ENCODE measurements at regions not wholly inside any gene's neighbourhood (a gene's known extent, or its start where the extent isn't known, plus 50 kb on each side); places are given as distances from the start of the nearest gene placed in this dataset.

DNA sequence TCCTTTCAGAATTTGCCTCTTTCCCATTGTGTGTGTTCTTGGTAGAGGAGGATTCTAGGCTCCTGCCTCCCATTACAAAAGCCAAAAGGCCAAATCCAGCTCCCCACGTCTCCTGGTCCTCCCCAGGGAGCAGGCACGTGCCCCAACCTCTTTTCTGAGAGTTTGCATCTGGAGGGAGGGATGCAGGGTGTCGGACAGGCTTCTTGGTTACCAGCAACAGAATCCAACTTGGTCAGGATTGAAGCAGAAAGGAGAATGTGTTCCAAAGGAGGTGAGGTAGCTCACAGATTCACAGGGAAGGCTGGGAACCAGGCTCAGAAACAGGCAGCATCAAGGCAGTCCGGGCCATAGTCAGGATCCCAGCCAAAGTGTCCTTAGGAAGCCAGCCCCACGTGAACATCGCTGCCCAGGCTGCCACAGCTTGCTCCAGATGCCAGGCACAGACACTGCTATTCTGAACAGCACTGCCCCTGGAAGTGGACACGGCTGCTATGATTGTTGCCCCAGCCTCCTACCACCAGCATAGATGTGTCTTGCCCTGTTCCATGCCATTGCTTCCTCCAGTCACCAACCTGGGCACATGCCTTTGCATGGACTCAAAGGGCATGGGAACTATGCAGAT, 264.2 kb upstream of the ZMIZ1 start:
- TF ChIP-seq POLR2A (IDR thresholded peaks at IDR 0.05) = no peak
- TF ChIP-seq CTCF (IDR thresholded peaks at IDR 0.05) = no peak
- peak in 1 of 2 donors; percentile 9 for TF ChIP-seq POLR2AphosphoS5 (IDR thresholded peaks at IDR 0.05)
- no peak for TF ChIP-seq EP300 (IDR thresholded peaks at IDR 0.05)
